Caco-2 (cell line): ENCODE measurements at regions not wholly inside any gene's neighbourhood (a gene's known extent, or its start where the extent isn't known, plus 50 kb on each side); places are given as distances from the start of the nearest gene placed in this dataset.

Experiments used
- BruUV-seq: library from RNA; stranded (reverse); fragments of 400-500 nt; replicated peaks from 2 replicates; lab custom pipeline; 2021; lab: Mats Ljungman, UMichigan
- CTCF ChIA-PET: fragments of 300-600 bp; sonication (Branson Sonifier 250); formaldehyde crosslinking; loops from one replicate; lab custom pipeline; 2022; ENCODE audit warnings: antibody characterized with exemption; lab: Charles Lee
- POLR2A ChIA-PET: fragments of 300-600 bp; sonication (Branson Sonifier 250); formaldehyde crosslinking; loops from one replicate; lab custom pipeline; 2022; ENCODE audit warnings: antibody characterized with exemption; lab: Charles Lee
- DNase-seq, 2 experiments: peaks; one replicate each; pipeline versions ENCODE4 v3.0.0 to v3.0.0-alpha.2; 2020 to 2022
- H3K27me3 ChIP-seq: replicated peaks from 2 replicates; pipeline ENCODE4 v1.6.0; 2011; ENCODE audit warnings: low read length; ENCODE audit not compliant: control insufficient read depth, insufficient read depth
- H3K36me3 ChIP-seq: 2 replicates; pipeline ENCODE4 v1.5.1; 2011; ENCODE audit warnings: low read length; ENCODE audit not compliant: control insufficient read depth, insufficient read depth
- H3K4me1 ChIP-seq: fragments of 250-450 bp; sonication (Bioruptor Pico); 2 replicates; pipeline ENCODE4 v1.5.1; 2020; ENCODE audit warnings: mild to moderate bottlenecking
- H3K4me3 ChIP-seq: 2 replicates; pipeline ENCODE4 v1.5.1; 2011; ENCODE audit warnings: low read depth, mild to moderate bottlenecking, control low read depth, low read length
- H3K9me3 ChIP-seq: fragments of 250-450 bp; sonication (Bioruptor Pico); 2 replicates; pipeline ENCODE4 v1.5.1; 2020; ENCODE audit warnings: mild to moderate bottlenecking, moderate library complexity
- H3K27ac Mint-ChIP-seq: one replicate; pipeline ENCODE4 v1.8.0; 2022; ENCODE audit warnings: mixed read lengths; ENCODE audit not compliant: unreplicated experiment
- H3K27me3 Mint-ChIP-seq: one replicate; pipeline ENCODE4 v1.8.0; 2022; ENCODE audit warnings: mixed read lengths; ENCODE audit not compliant: insufficient read depth, unreplicated experiment
- H3K36me3 Mint-ChIP-seq: one replicate; pipeline ENCODE4 v1.8.0; 2022; ENCODE audit warnings: mild to moderate bottlenecking, mixed read lengths; ENCODE audit not compliant: insufficient read depth, unreplicated experiment
- H3K4me1 Mint-ChIP-seq: one replicate; pipeline ENCODE4 v1.8.0; 2022; ENCODE audit warnings: low read depth, mixed read lengths; ENCODE audit not compliant: unreplicated experiment
- H3K4me3 Mint-ChIP-seq: one replicate; pipeline ENCODE4 v1.8.0; 2022; ENCODE audit warnings: mild to moderate bottlenecking, moderate library complexity, mixed read lengths; ENCODE audit not compliant: unreplicated experiment
- H3K9me3 Mint-ChIP-seq: one replicate; pipeline ENCODE4 v1.8.0; 2022; ENCODE audit warnings: mixed read lengths; ENCODE audit not compliant: unreplicated experiment
- intact Hi-C: fragments of 100-400 bp; cut with micrococcal nuclease; formaldehyde crosslinking; loops from one replicate; pipeline ENCODE4 v1.10.0; 2022; ENCODE audit not compliant: unreplicated experiment
- TF ChIP-seq, protein P1 (sequence below), 2 experiments: fragments of 200-600 bp in 1 of 2; IDR thresholded peaks; 1 replicate in 1 of 2; 2 replicates in 1 of 2; pipeline versions ENCODE4 v1.5.1 to v1.8.0; 2011 to 2022; ENCODE audit warnings: antibody characterized with exemption in 1 of 2, control low read depth in 1 of 2, inconsistent platforms in 1 of 2, low read depth in 1 of 2, low read length in 1 of 2, mild to moderate bottlenecking in 1 of 2, moderate library complexity in 1 of 2; ENCODE audit not compliant: insufficient read depth in 1 of 2, severe bottlenecking in 1 of 2, unreplicated experiment in 1 of 2

DNA sequence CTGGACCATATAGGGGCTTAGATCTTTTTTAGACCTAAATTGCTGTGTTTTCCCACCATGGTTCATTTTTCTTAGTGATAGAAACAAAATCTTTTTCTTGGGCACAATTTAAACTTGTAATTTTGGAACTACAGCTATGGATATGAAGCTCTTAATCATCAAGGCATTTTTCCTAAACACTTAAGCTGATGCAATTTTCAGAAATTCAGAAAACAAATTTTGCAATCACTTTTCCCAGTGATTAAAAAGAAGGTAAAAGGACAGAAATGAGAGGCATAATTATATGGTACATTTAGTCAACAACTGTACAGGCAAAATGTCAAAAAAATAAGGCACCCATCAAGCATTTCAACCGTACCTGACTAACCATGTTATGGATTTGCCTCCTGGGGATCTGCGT lies 665.4 kb downstream of the XIRP2 start:
- DNase-seq, result no peak
- ChIA-PET POLR2A (no interaction called here), CTCF (no interaction called here)
- H3K36me3 ChIP-seq, result no peaks in the 10 kb centered on the region
- no peaks in the 10 kb centered on the region for H3K4me1 Mint-ChIP-seq
- no peaks in the 10 kb centered on the region for H3K9me3 Mint-ChIP-seq
- peaks cover 3% of the 10 kb centered on the region for H3K27me3 Mint-ChIP-seq
- H3K4me3 ChIP-seq, result no peak overlapping the region
- no peaks in the 10 kb centered on the region for H3K9me3 ChIP-seq
- H3K4me3 Mint-ChIP-seq, result no peak overlapping the region
- BruUV-seq, result no TSS peak
- H3K27ac Mint-ChIP-seq, result no peak overlapping the region
- H3K36me3 Mint-ChIP-seq, result no peaks in the 10 kb centered on the region
- H3K27me3 ChIP-seq, result no peaks in the 10 kb centered on the region
- intact Hi-C loops, result loop anchor here (10.0 kb wide), 1 partner anchor 561 kb away; no protein-coding TSS in a partner anchor
- no peaks in the 10 kb centered on the region for H3K4me1 ChIP-seq
- TF ChIP-seq, protein P1, sequence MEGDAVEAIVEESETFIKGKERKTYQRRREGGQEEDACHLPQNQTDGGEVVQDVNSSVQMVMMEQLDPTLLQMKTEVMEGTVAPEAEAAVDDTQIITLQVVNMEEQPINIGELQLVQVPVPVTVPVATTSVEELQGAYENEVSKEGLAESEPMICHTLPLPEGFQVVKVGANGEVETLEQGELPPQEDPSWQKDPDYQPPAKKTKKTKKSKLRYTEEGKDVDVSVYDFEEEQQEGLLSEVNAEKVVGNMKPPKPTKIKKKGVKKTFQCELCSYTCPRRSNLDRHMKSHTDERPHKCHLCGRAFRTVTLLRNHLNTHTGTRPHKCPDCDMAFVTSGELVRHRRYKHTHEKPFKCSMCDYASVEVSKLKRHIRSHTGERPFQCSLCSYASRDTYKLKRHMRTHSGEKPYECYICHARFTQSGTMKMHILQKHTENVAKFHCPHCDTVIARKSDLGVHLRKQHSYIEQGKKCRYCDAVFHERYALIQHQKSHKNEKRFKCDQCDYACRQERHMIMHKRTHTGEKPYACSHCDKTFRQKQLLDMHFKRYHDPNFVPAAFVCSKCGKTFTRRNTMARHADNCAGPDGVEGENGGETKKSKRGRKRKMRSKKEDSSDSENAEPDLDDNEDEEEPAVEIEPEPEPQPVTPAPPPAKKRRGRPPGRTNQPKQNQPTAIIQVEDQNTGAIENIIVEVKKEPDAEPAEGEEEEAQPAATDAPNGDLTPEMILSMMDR (IDR thresholded peaks at IDR 0.05; ENCODE audit: insufficient read depth in 1 of 2, low read depth in 1 of 2, low read length in 1 of 2, severe bottlenecking in 1 of 2, unreplicated experiment in 1 of 2), result no peak

DNA sequence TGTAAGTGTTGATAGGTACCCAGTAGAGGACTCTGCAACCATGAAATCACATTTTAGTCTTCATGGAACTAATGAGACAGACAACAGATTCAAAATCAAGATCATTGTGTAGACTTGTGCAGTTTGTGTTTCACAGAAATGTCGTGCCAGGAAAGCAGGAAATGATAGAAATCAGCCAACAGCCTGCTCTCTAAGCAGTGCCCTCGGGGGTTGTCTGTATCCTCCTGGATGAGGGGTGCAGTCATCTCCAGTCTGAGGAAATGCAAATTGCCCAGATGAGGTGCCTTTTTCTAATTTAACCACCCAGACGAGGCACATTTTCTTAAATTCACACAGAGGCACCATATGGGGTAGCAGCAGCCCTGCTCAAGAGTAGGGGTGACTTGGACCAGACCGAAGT lies 663.1 kb downstream of the XIRP2 start:
- DNase-seq, result no peak
- no peaks in the 10 kb centered on the region for H3K27me3 ChIP-seq
- TF ChIP-seq, protein P1 (IDR thresholded peaks at IDR 0.05; ENCODE audit: insufficient read depth in 1 of 2, low read depth in 1 of 2, low read length in 1 of 2, severe bottlenecking in 1 of 2, unreplicated experiment in 1 of 2), result no peak
- ChIA-PET POLR2A (no interaction called here), CTCF (no interaction called here)
- intact Hi-C loops, result loop anchor here (2.0 to 10.0 kb wide), 2 partner anchors 101 to 563 kb away; no protein-coding TSS in a partner anchor
- Mint-ChIP-seq H3K9me3 (no peaks in the 10 kb centered on the region), H3K27ac (no peak overlapping the region), H3K4me3 (no peak overlapping the region), H3K36me3 (no peaks in the 10 kb centered on the region), H3K27me3 (peaks cover 3% of the 10 kb centered on the region), H3K4me1 (no peaks in the 10 kb centered on the region)
- H3K4me1 ChIP-seq, result no peaks in the 10 kb centered on the region
- H3K36me3 ChIP-seq, result no peaks in the 10 kb centered on the region
- no peaks in the 10 kb centered on the region for H3K9me3 ChIP-seq
- no peak overlapping the region for H3K4me3 ChIP-seq
- no TSS peak for BruUV-seq

DNA sequence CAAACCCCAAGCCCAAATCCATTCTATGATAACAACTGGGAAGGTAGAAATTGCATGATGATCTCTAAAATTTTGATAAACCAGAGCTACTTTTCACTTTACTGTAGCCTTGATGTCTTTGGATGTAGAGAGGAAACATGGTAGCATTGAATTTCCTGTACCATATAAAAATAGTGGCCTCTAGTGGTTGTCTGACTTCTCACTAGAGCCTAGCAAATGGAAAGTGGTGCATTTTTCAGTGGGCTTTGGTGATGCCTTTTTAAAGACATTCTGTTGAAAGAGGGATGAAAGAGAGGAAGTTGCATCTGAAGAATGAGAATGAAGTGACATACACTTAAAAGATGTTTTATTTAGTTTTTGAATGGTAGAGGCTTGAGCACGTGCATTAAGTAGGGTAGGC lies 662.2 kb downstream of the XIRP2 start:
- intact Hi-C loops, result loop anchor here (1.0 to 10.0 kb wide), 3 partner anchors 100 to 564 kb away; no protein-coding TSS in a partner anchor
- Mint-ChIP-seq H3K27ac (no peak overlapping the region), H3K9me3 (no peaks in the 10 kb centered on the region), H3K4me1 (no peaks in the 10 kb centered on the region), H3K27me3 (peaks cover 3% of the 10 kb centered on the region), H3K4me3 (no peak overlapping the region), H3K36me3 (no peaks in the 10 kb centered on the region)
- TF ChIP-seq, protein P1 (IDR thresholded peaks at IDR 0.05; ENCODE audit: insufficient read depth in 1 of 2, low read depth in 1 of 2, low read length in 1 of 2, severe bottlenecking in 1 of 2, unreplicated experiment in 1 of 2), result peak; percentile 38 to 46
- no TSS peak for BruUV-seq
- Histone ChIP-seq H3K4me1 (no peaks in the 10 kb centered on the region), H3K9me3 (no peaks in the 10 kb centered on the region), H3K36me3 (no peaks in the 10 kb centered on the region), H3K4me3 (no peak overlapping the region), H3K27me3 (no peaks in the 10 kb centered on the region)
- ChIA-PET POLR2A (no interaction called here), CTCF (no interaction called here)
- DNase-seq, result peak in 1 of 2 experiments; percentile 14
